OCI-LY1 (cell line): ENCODE measurements at regions not wholly inside any gene's neighbourhood (a gene's known extent, or its start where the extent isn't known, plus 50 kb on each side); places are given as distances from the start of the nearest gene placed in this dataset.

Experiments used
- H2AFZ ChIP-seq: fragments of 200-600 bp; sonication (generic), shearing (Covaris generic); 2 replicates; pipeline ENCODE4 v1.6.0; 2014; ENCODE audit warnings: antibody characterized with exemption, mild to moderate bottlenecking, low read length
- H3F3A ChIP-seq: fragments of 200-600 bp; sonication (generic), shearing (Covaris generic); 2 replicates; pipeline ENCODE4 v1.6.0; 2014; ENCODE audit warnings: mild to moderate bottlenecking, antibody characterized with exemption, low read length, moderate library complexity; ENCODE audit not compliant: insufficient read depth
- H3K27ac ChIP-seq: fragments of 200-600 bp; sonication (generic); 2 replicates; pipeline ENCODE4 v1.5.1; 2014; ENCODE audit warnings: low read length, mixed run types, mild to moderate bottlenecking, low read depth; ENCODE audit not compliant: poor library complexity, severe bottlenecking
- H3K27me3 ChIP-seq: fragments of 200-600 bp; sonication (generic); 2 replicates; pipeline ENCODE4 v1.6.0; 2014; ENCODE audit warnings: antibody characterized with exemption, mild to moderate bottlenecking, low read length, moderate library complexity; ENCODE audit not compliant: insufficient read depth
- H3K36me3 ChIP-seq: fragments of 200-600 bp; sonication (generic); 2 replicates; pipeline ENCODE4 v1.6.1; 2014; ENCODE audit warnings: mild to moderate bottlenecking, antibody characterized with exemption, low read length, moderate library complexity, mixed read lengths; ENCODE audit not compliant: insufficient read depth
- H3K4me1 ChIP-seq: fragments of 200-600 bp; sonication (generic); 2 replicates; pipeline ENCODE4 v1.5.1; 2014; ENCODE audit warnings: mild to moderate bottlenecking, low read length, moderate library complexity; ENCODE audit not compliant: insufficient read depth, severe bottlenecking
- H3K4me2 ChIP-seq: fragments of 200-600 bp; sonication (generic), shearing (Covaris generic); 2 replicates; pipeline ENCODE4 v1.6.1; 2014; ENCODE audit warnings: low read length
- H3K4me3 ChIP-seq: fragments of 200-600 bp; sonication (generic); 2 replicates; pipeline ENCODE4 v1.5.1; 2014; ENCODE audit warnings: low read length, low read depth, mild to moderate bottlenecking, mixed read lengths; ENCODE audit not compliant: poor library complexity, severe bottlenecking
- H3K79me2 ChIP-seq: fragments of 200-600 bp; shearing (Covaris generic); 2 replicates; pipeline ENCODE4 v1.6.1; 2016; ENCODE audit warnings: mixed run types, low read length, mixed read lengths; ENCODE audit not compliant: insufficient read depth
- H3K9ac ChIP-seq: fragments of 200-600 bp; sonication (generic), shearing (Covaris generic); 2 replicates; pipeline ENCODE4 v1.6.1; 2014; ENCODE audit warnings: mild to moderate bottlenecking, low read length, mixed read lengths
- H3K9me2 ChIP-seq: fragments of 200-600 bp; sonication (generic), shearing (Covaris generic); 2 replicates; pipeline ENCODE4 v1.6.1; 2014; ENCODE audit warnings: low read depth, mild to moderate bottlenecking, low read length, mixed read lengths
- H3K9me3 ChIP-seq: fragments of 200-600 bp; shearing (Covaris generic); 2 replicates; pipeline ENCODE4 v1.6.1; 2014; ENCODE audit warnings: low read length, mixed read lengths
- H4K20me1 ChIP-seq: fragments of 200-600 bp; sonication (generic), shearing (Covaris generic); 2 replicates; pipeline ENCODE4 v1.6.0; 2016; ENCODE audit warnings: mild to moderate bottlenecking, low read length; ENCODE audit not compliant: insufficient read depth
- EZH2 ChIP-seq: fragments of 200-600 bp; sonication (generic), shearing (Covaris generic); IDR thresholded peaks from 2 replicates; pipeline ENCODE4 v1.8.0; 2017; ENCODE audit warnings: borderline replicate concordance, mixed run types, mild to moderate bottlenecking, antibody characterized with exemption, low read length, moderate library complexity, mixed read lengths
- TF ChIP-seq, protein P1 (sequence below): fragments of 200-600 bp; sonication (generic), shearing (Covaris generic); IDR thresholded peaks from 2 replicates; pipeline ENCODE4 v1.5.1; 2017; ENCODE audit warnings: mild to moderate bottlenecking, antibody characterized with exemption, low read length, moderate library complexity, mixed read lengths

DNA sequence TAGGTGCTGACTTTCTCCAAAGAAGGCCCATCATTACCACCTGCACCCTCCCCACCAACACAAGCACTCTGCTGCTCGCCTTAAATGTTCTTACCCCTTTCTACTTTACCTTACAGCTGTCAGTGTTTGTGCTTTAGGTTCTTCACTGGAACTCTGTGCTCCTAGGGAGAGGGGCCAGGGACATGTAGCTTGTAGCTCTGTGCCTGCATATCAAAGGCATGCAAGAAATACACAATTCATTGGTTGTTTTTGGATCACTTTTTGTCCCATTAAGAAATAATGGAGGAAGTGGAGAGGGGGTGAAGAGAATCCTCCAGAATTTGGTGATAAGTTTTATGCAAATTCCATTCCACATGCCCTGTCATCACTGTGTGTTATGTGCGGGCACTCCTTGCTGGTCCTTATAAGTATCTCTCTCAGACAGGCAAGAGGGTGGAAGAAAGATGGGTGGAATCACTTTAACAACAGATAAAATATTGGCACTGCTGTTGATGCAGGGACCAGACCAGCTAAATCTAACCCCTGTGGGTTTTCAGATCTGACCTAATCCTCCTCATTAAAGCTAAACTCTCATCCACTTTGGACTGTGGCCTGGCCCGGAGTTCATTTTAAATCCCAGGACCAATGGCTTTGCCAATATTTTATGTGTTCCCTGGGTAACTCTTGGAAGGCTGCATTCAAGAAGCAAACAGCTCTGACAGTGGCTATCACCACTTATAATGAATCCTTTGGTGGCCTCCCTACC, 375.8 kb upstream of the NFE2L3 start:
- H3K27me3 ChIP-seq: no peaks in the 10 kb centered on the region
- H3K27ac ChIP-seq: no peak overlapping the region
- no peaks in the 10 kb centered on the region for H3K4me1 ChIP-seq
- no peak overlapping the region for H3K9ac ChIP-seq
- H3F3A ChIP-seq: no peaks in the 10 kb centered on the region
- H3K9me3 ChIP-seq: no peaks in the 10 kb centered on the region
- H4K20me1 ChIP-seq: no peaks in the 10 kb centered on the region
- TF ChIP-seq, protein P1, sequence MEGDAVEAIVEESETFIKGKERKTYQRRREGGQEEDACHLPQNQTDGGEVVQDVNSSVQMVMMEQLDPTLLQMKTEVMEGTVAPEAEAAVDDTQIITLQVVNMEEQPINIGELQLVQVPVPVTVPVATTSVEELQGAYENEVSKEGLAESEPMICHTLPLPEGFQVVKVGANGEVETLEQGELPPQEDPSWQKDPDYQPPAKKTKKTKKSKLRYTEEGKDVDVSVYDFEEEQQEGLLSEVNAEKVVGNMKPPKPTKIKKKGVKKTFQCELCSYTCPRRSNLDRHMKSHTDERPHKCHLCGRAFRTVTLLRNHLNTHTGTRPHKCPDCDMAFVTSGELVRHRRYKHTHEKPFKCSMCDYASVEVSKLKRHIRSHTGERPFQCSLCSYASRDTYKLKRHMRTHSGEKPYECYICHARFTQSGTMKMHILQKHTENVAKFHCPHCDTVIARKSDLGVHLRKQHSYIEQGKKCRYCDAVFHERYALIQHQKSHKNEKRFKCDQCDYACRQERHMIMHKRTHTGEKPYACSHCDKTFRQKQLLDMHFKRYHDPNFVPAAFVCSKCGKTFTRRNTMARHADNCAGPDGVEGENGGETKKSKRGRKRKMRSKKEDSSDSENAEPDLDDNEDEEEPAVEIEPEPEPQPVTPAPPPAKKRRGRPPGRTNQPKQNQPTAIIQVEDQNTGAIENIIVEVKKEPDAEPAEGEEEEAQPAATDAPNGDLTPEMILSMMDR: no peak
- no peak for TF ChIP-seq EZH2
- H3K4me3 ChIP-seq: no peak overlapping the region
- H3K4me2 ChIP-seq: no peak overlapping the region
- no peaks in the 10 kb centered on the region for H3K9me2 ChIP-seq
- no peaks in the 10 kb centered on the region for H3K79me2 ChIP-seq
- no peaks in the 10 kb centered on the region for H3K36me3 ChIP-seq
- H2AFZ ChIP-seq: no peak overlapping the region

DNA sequence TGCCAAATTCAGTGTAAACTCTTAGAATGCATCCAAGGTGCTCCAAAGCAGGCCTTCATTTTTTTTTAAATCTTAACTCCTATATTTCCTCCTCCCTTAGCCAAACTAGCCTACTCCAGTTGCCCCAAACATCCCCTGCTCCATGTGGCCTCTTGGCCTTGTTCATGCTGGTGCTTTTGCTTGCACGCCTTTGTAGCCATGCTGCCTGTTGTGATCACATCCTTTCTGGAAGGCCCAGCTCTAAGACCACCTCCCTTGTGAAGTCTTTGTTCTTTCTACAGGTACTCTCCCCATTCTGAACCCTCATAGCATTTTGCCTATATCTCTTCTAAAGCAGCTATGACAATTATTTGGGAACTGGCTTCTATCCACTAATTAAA, 375.3 kb upstream of the NFE2L3 start:
- Histone ChIP-seq H3K36me3 (no peaks in the 10 kb centered on the region), H3F3A (no peaks in the 10 kb centered on the region), H3K4me1 (no peaks in the 10 kb centered on the region), H3K9ac (no peak overlapping the region), H3K9me2 (no peaks in the 10 kb centered on the region), H3K4me3 (no peak overlapping the region), H4K20me1 (no peaks in the 10 kb centered on the region), H3K4me2 (no peak overlapping the region), H3K27ac (no peak overlapping the region), H3K9me3 (no peaks in the 10 kb centered on the region), H3K27me3 (no peaks in the 10 kb centered on the region), H2AFZ (no peak overlapping the region), H3K79me2 (no peaks in the 10 kb centered on the region)
- no peak for TF ChIP-seq EZH2
- TF ChIP-seq, protein P1: no peak

DNA sequence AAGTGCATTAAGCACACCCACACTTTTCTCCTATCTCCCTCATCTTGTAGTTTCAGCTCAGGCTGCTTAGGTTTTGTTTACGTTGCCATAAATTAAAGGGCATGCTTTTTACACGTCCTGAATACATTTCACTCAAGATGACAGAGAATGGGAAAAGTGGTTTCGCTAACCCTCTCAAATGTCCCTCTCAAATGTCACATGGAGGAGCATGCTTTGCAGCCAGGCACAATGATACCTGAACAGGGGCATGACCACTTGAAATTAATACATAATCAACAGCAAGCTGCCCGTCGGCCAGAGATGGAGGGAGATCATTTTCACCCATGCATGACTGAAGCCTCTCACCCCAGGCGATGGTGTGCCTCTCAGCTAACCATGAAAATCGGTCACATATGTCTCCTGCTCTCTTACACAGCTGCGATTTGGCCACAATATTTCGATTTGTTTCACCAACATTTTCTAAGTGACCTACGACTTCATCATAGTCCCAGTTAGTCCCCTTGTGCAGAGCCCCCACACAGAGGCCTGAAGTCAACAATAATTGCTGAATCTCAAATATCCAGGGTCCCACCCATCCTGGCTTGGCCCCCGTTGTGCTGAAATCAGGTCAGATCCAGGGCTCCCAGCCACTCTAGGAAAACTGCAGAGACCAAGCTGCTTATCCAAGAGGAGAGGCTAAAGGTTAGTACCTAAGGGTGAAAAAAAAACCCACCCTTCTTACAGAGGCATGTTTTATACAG, 373.9 kb upstream of the NFE2L3 start:
- H2AFZ ChIP-seq: no peak overlapping the region
- no peaks in the 10 kb centered on the region for H3K4me1 ChIP-seq
- H3K9me2 ChIP-seq: no peaks in the 10 kb centered on the region
- H3K79me2 ChIP-seq: no peaks in the 10 kb centered on the region
- H3K27ac ChIP-seq: no peak overlapping the region
- no peaks in the 10 kb centered on the region for H3F3A ChIP-seq
- H3K27me3 ChIP-seq: no peaks in the 10 kb centered on the region
- H3K4me2 ChIP-seq: no peak overlapping the region
- no peak overlapping the region for H3K4me3 ChIP-seq
- H3K9ac ChIP-seq: no peak overlapping the region
- H3K9me3 ChIP-seq: no peaks in the 10 kb centered on the region
- H3K36me3 ChIP-seq: no peaks in the 10 kb centered on the region
- no peaks in the 10 kb centered on the region for H4K20me1 ChIP-seq
- TF ChIP-seq EZH2: no peak
- TF ChIP-seq, protein P1: no peak
